ENCODE measurements at regions not wholly inside any gene's neighbourhood (a gene's known extent, or its start where the extent isn't known, plus 50 kb on each side); places are given as distances from the start of the nearest gene placed in this dataset.

DNA sequence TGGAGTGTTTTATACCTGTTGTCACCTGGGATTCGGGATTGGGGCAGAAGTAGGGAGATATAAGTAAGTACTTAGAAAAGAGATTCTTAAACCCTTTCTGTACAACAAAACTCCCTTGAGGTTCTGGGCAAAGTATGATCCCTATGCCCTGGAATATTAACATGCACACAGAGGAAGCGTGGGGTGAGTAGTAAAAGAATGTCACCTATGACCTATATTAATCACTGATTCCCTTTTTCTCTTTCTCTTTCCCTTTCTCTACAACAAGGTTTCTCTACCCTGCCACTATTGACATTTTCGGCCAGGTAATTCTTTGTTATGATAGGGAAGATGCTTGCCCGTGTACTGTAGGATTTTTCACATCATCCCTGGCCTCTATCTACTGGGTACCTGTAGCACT is 209.7 kb upstream of the PLET1 start:
- no peaks in the 10 kb centered on the region for H3K9me3 Mint-ChIP-seq
- no peaks in the 10 kb centered on the region for H3K36me3 Mint-ChIP-seq (ENCODE audit: insufficient read depth)
- no peak for DNase-seq
- peaks cover 47 to 48% of the 10 kb centered on the region in 2 donors for H3K27me3 Mint-ChIP-seq
- no peaks in the 10 kb centered on the region for H3K4me1 Mint-ChIP-seq (ENCODE audit: low read depth in 2 of 2)
- H3K4me3 Mint-ChIP-seq, result no peak overlapping the region
- ATAC-seq (replicated peaks), result no peak
- H3K27ac Mint-ChIP-seq, result no peak overlapping the region

- Mint-ChIP-seq H3K4me1 (ENCODE audit: low read depth in 2 of 2) (no peaks in the 10 kb centered on the region), H3K36me3 (ENCODE audit: insufficient read depth) (no peaks in the 10 kb centered on the region), H3K27me3 (peaks cover 47 to 48% of the 10 kb centered on the region in 2 donors), H3K4me3 (no peak overlapping the region), H3K9me3 (no peaks in the 10 kb centered on the region), H3K27ac (no peak overlapping the region)
- no peak for DNase-seq
- ATAC-seq (replicated peaks), result no peak
These were observed 211.1 kb upstream of the PLET1 start for GRCh38 chr11:112471731-112472130.

- ATAC-seq (replicated peaks) (no peak), DNase-seq (no peak)
- Mint-ChIP-seq H3K27ac (no peak overlapping the region), H3K4me1 (ENCODE audit: low read depth in 2 of 2) (no peaks in the 10 kb centered on the region), H3K9me3 (no peaks in the 10 kb centered on the region), H3K4me3 (no peak overlapping the region), H3K27me3 (peaks cover 26 to 43% of the 10 kb centered on the region in 2 donors), H3K36me3 (ENCODE audit: insufficient read depth) (no peaks in the 10 kb centered on the region)
These were observed 216.5 kb upstream of the PLET1 start for GRCh38 chr11:112477152-112477551.

DNA sequence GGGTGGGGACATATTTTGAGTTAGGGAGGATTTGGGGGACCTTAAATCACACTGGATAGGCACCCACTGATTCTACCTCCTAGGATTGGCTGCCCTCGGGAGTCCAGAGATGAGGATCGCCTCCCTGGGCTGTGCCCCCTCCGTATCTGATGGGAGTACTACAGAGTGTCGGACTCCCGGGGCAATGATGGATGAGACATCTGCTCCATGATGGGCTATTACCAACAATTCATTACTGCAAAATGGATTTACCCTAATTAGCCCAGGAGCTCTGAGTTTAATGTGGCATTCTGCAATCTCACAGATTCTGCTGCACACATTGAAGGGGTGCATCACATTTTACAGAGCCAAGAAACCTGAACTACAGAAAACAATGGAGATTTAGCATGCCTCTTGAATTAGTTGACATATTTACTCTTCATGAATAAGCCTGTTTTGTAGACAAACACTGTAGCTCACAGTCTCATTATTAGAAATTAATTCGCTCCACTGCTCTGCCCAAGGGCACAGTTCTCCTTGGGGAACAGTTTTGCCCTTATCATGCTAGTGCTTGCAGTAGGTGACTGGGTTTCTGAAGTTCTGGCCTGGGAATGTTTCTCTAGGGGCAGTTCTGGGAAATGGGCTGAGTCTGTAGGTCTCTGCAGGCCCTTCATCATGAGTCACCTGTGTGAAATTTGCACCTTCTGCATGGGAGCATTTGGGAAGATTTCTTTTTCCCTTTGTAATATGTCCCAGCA is 217.1 kb upstream of the PLET1 start:
- no peak overlapping the region for H3K27ac Mint-ChIP-seq
- H3K4me3 Mint-ChIP-seq, result no peak overlapping the region
- ATAC-seq (replicated peaks) (no peak), DNase-seq (no peak)
- H3K36me3 Mint-ChIP-seq (ENCODE audit: insufficient read depth), result no peaks in the 10 kb centered on the region
- no peaks in the 10 kb centered on the region for H3K4me1 Mint-ChIP-seq (ENCODE audit: low read depth in 2 of 2)
- peaks cover 26 to 43% of the 10 kb centered on the region in 2 donors for H3K27me3 Mint-ChIP-seq
- no peaks in the 10 kb centered on the region for H3K9me3 Mint-ChIP-seq

DNA sequence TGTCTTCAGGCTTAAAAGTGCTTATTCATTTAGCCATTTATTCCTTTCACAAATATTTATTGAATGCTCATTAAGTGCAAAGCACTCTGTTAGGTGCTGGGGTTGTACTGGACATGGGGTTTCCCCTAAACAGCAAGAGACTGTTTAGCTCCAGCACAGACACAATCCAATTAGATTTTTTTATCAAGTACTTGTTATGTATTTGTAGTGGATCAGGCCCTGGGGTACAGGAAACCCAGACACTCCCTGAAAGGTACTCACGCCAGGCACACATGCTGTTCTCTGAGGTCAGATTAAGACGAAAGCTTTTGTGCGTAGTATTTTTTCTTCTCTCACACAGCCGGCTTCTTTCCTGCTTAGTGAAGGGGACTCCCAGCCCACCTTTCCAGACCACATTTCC is 218.1 kb upstream of the PLET1 start:
- no peak overlapping the region for H3K27ac Mint-ChIP-seq
- H3K36me3 Mint-ChIP-seq (ENCODE audit: insufficient read depth), result no peaks in the 10 kb centered on the region
- no peak for DNase-seq
- ATAC-seq (replicated peaks), result no peak
- H3K9me3 Mint-ChIP-seq, result no peaks in the 10 kb centered on the region
- peaks cover 21 to 41% of the 10 kb centered on the region in 2 donors for H3K27me3 Mint-ChIP-seq
- H3K4me1 Mint-ChIP-seq (ENCODE audit: low read depth in 2 of 2), result no peaks in the 10 kb centered on the region
- H3K4me3 Mint-ChIP-seq, result no peak overlapping the region

DNA sequence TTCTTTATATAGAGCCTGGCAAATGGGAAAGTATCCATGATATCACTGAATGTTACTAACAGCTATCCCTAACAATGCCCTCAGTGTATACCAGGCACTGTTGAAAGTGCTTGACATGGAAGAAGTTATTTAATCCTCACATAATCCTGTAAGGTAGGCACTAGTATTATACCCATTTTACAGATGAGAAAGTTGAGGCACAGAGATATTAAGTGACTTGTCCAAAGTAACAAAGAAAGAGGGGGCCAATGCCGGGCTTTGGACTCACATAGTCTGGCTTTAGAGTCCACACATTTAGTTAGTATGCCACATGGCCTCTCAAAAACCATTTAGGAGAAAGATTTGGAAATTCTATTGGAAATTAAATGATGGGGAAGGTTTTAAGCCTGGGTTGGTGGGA is 220.8 kb upstream of the PLET1 start:
- peaks cover 9 to 20% of the 10 kb centered on the region in 2 donors for H3K27me3 Mint-ChIP-seq
- no peak overlapping the region for H3K27ac Mint-ChIP-seq
- no peaks in the 10 kb centered on the region for H3K4me1 Mint-ChIP-seq (ENCODE audit: low read depth in 2 of 2)
- H3K4me3 Mint-ChIP-seq, result no peak overlapping the region
- H3K36me3 Mint-ChIP-seq (ENCODE audit: insufficient read depth), result no peaks in the 10 kb centered on the region
- ATAC-seq (replicated peaks) (no peak), DNase-seq (no peak)
- no peaks in the 10 kb centered on the region for H3K9me3 Mint-ChIP-seq

DNA sequence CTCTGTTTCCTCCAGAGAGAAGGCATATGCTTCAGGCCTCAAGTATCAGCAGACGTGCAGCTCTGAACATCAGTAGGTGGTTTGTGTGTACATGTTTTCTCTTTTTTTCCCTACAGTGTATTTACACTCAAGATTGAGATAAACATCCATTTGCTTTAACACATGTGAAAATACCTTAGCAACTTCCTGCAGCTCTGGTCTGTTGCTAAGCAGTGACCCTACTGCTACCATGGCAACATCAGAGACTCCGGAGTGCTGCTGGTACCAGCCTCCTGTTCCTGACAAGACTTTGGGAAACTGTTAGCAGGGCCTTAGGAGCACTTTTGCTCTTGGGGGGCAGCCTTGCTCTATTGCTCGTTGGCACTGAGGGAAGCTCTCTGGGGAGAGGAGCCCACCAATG is 221.2 kb upstream of the PLET1 start:
- H3K36me3 Mint-ChIP-seq (ENCODE audit: insufficient read depth), result no peaks in the 10 kb centered on the region
- H3K27me3 Mint-ChIP-seq, result peaks cover 9 to 20% of the 10 kb centered on the region in 2 donors
- ATAC-seq (replicated peaks) (no peak), DNase-seq (no peak)
- H3K4me3 Mint-ChIP-seq, result no peak overlapping the region
- no peaks in the 10 kb centered on the region for H3K4me1 Mint-ChIP-seq (ENCODE audit: low read depth in 2 of 2)
- no peak overlapping the region for H3K27ac Mint-ChIP-seq
- H3K9me3 Mint-ChIP-seq, result no peaks in the 10 kb centered on the region

- H3K27ac Mint-ChIP-seq, result no peak overlapping the region
- ATAC-seq (replicated peaks) (no peak), DNase-seq (no peak)
- H3K4me1 Mint-ChIP-seq (ENCODE audit: low read depth in 2 of 2), result no peaks in the 10 kb centered on the region
- H3K36me3 Mint-ChIP-seq (ENCODE audit: insufficient read depth), result no peaks in the 10 kb centered on the region
- H3K27me3 Mint-ChIP-seq, result peaks cover 23 to 37% of the 10 kb centered on the region in 2 donors
- no peaks in the 10 kb centered on the region for H3K9me3 Mint-ChIP-seq
- H3K4me3 Mint-ChIP-seq, result no peak overlapping the region
These were observed 224.6 kb upstream of the PLET1 start for GRCh38 chr11:112485280-112485679.

DNA sequence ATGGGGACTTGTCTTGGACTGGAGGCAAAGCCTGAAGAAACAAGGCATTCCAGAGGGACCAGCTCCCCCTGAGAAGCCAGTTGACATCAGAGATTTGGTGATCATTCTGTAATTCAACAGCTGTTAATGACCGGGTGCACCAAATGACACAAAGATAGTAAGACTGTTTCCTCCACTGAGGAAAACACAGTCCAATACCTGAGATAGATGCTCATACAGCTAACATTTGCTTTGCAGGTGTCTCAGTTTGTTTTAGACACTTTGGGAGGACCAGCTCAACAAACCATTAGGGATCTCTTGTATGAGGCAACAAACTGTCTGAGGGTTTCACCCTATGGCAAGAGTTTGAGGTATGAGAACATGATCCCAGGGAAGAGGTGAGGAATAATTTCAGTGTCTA is 237.2 kb upstream of the PLET1 start:
- no peak overlapping the region for H3K27ac Mint-ChIP-seq
- DNase-seq (no peak), ATAC-seq (replicated peaks) (no peak)
- peaks cover 4% of the 10 kb centered on the region for H3K36me3 Mint-ChIP-seq (ENCODE audit: insufficient read depth)
- peaks cover 6 to 32% of the 10 kb centered on the region in 2 donors for H3K27me3 Mint-ChIP-seq
- no peaks in the 10 kb centered on the region for H3K4me1 Mint-ChIP-seq (ENCODE audit: low read depth in 2 of 2)
- no peak overlapping the region for H3K4me3 Mint-ChIP-seq
- H3K9me3 Mint-ChIP-seq, result no peaks in the 10 kb centered on the region

DNA sequence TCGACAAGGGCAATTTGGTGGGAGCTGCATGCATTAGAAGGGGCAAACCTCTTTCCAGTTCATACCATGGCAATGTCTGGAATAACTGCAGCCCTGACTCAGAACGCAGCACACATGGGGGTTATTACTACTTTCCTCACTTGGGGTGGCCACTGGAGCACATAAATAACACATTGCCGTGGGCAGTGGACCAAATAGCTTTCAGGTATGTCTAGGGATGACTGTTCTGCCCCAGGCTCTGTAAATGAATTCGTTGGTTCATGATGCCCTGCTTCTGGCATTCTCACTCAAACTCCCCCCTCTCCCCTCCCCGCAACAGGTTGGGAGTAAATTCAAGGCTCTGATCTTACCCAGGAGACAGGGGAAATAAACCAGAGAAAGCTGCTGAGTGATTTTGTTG is 238.0 kb upstream of the PLET1 start:
- Mint-ChIP-seq H3K9me3 (no peaks in the 10 kb centered on the region), H3K27me3 (peaks cover 8 to 41% of the 10 kb centered on the region in 2 donors), H3K27ac (no peak overlapping the region), H3K4me3 (no peak overlapping the region), H3K36me3 (ENCODE audit: insufficient read depth) (peaks cover 4% of the 10 kb centered on the region), H3K4me1 (ENCODE audit: low read depth in 2 of 2) (no peaks in the 10 kb centered on the region)
- DNase-seq, result no peak
- no peak for ATAC-seq (replicated peaks)

GRCh38 chr11:112499153-112499880 is 238.7 kb upstream of the PLET1 start:
- ATAC-seq (replicated peaks) (no peak), DNase-seq (no peak)
- Mint-ChIP-seq H3K36me3 (ENCODE audit: insufficient read depth) (peaks cover 4% of the 10 kb centered on the region), H3K4me3 (no peak overlapping the region), H3K9me3 (no peaks in the 10 kb centered on the region), H3K27ac (no peak overlapping the region), H3K4me1 (ENCODE audit: low read depth in 2 of 2) (no peaks in the 10 kb centered on the region), H3K27me3 (peaks cover 11 to 46% of the 10 kb centered on the region in 2 donors)

DNA sequence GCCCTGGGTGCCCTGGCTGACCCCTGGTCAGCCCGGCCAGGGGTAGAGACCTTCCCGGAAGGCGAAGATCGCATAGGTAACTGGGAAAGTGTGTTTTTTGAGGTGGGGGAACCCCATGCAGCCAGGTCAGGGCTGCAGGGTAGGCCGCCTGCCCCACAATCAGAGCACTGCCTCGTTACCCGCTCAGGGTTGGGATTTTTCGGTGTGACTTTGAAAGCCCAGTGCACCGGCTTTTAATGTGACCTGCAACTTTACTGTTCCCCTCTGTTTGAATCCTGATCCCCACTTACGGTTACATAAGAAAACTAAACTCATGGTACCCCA is 239.2 kb upstream of the PLET1 start:
- no peaks in the 10 kb centered on the region for H3K4me1 Mint-ChIP-seq (ENCODE audit: low read depth in 2 of 2)
- H3K36me3 Mint-ChIP-seq (ENCODE audit: insufficient read depth), result peaks cover 4% of the 10 kb centered on the region
- no peaks in the 10 kb centered on the region for H3K9me3 Mint-ChIP-seq
- no peak for ATAC-seq (replicated peaks)
- peaks cover 11 to 50% of the 10 kb centered on the region in 2 donors for H3K27me3 Mint-ChIP-seq
- H3K27ac Mint-ChIP-seq, result no peak overlapping the region
- DNase-seq, result no peak
- H3K4me3 Mint-ChIP-seq, result no peak overlapping the region

DNA sequence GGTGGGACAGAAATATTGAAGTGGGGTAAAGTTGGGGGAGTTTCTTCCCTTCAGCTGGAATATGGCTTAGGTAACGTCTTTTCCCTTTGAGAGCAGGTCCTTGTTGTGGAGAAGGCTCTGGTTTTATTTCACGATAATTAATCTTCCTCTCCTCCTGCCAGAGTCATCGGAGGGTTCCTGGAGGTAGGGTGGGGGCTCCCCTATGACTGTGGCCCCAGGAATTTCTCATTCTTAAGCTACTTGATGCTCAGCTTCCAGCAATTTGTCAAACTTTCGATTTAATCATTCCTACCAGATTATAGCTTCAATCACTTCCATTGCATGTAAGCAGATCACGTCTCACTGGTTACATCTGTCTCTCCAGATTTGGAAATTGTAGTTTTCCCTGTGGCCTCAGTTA is 242.8 kb upstream of the PLET1 start:
- H3K27ac Mint-ChIP-seq, result no peak overlapping the region
- ATAC-seq (replicated peaks) (no peak), DNase-seq (no peak)
- no peaks in the 10 kb centered on the region for H3K9me3 Mint-ChIP-seq
- no peaks in the 10 kb centered on the region for H3K4me1 Mint-ChIP-seq (ENCODE audit: low read depth in 2 of 2)
- peaks cover 4% of the 10 kb centered on the region for H3K36me3 Mint-ChIP-seq (ENCODE audit: insufficient read depth)
- H3K4me3 Mint-ChIP-seq, result no peak overlapping the region
- H3K27me3 Mint-ChIP-seq, result peaks cover 35 to 73% of the 10 kb centered on the region in 2 donors

DNA sequence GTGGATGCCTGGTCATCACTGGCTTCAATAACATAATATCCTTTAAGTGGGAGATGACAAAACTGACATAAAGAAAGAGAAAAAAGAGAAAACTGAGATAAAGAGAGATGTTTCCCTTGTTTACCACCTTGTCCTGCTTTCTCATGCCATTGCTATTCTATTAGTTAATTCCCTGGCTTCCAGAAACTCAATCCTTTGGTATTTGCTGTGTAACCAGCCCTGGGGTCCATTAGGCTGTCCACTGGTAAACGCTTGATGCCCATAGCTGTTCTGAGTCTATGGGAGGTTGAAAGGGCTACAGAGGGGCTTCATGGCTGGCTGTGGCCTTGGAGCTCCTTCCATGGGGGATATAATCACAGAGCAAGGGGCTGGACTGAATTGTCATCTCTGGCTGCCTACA is 243.4 kb upstream of the PLET1 start:
- no peaks in the 10 kb centered on the region for H3K4me1 Mint-ChIP-seq (ENCODE audit: low read depth in 2 of 2)

More for the DNA sequence above, 243.4 kb upstream of the PLET1 start:
- Mint-ChIP-seq H3K4me3 (no peak overlapping the region), H3K9me3 (no peaks in the 10 kb centered on the region), H3K27ac (no peak overlapping the region), H3K36me3 (ENCODE audit: insufficient read depth) (peaks cover 4% of the 10 kb centered on the region), H3K27me3 (peaks cover 39 to 68% of the 10 kb centered on the region in 2 donors)
- DNase-seq, result no peak
- no peak for ATAC-seq (replicated peaks)
